G401.6 (cell line): ENCODE measurements at regions not wholly inside any gene's neighbourhood (a gene's known extent, or its start where the extent isn't known, plus 50 kb on each side); places are given as distances from the start of the nearest gene placed in this dataset.

Source experiments
- FAIRE-seq: peaks from 2 replicates; lab custom pipeline; 2012; peaks lifted over from hg19 to GRCh38; lab: Jason Lieb, UNC

DNA sequence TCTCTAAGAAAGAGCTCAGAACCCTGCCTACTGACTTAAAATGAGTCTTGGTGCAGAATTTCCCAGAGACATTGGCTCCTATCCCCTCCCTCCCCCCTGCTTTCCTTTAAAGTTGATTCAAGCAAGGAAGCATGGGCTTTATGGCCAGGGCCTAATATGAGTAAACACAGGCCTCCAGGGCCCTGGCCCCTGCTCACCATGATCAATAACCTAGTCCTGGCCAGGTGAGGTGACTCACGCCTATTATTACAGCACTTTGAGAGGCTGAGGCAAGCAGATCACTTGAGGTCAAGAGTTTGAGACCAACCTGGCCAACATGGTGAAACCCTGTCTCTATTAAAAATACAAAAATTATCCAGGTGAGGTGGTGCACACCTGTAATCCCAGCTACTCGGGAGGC is 165.1 kb upstream of the TMCC3 start:
- FAIRE-seq, result no peak

DNA sequence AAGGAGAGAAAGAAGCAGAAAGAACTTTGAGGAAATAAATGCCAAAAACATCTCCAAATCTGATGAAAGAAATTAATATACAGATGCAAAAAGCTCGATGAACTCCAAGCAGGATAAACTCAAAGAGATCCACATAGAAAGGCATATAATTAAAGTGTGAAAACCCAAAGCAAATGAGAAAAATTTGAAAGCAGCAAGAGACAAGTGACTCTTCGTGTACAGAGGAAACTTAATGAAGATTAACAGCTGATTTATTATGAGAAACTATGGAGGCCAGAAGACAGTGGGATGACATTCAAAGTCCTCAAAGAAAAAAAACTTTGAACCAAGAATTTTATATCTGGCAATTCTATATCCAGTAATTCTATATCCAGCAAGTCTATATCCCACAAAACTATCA is 163.0 kb upstream of the TMCC3 start:
- FAIRE-seq, result no peak

DNA sequence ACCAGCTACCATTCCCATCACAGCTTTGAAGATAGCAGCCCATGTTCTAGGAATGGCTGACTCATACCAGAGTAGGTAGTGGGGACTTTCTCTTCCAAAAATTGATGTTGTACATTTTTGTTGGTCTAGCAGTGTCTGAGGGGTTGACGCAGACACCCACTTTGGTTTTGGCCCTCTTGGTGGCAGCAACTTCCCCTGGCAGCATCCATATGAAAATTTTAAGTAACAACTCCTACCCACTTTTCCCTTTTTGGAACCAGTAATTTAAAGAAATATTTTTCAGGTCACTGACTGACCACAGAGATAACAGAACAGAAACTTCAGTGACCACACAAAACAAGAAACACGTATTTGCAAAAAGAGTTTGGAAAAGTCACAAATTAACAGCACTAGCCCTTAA is 162.0 kb upstream of the TMCC3 start:
- FAIRE-seq, result no peak

DNA sequence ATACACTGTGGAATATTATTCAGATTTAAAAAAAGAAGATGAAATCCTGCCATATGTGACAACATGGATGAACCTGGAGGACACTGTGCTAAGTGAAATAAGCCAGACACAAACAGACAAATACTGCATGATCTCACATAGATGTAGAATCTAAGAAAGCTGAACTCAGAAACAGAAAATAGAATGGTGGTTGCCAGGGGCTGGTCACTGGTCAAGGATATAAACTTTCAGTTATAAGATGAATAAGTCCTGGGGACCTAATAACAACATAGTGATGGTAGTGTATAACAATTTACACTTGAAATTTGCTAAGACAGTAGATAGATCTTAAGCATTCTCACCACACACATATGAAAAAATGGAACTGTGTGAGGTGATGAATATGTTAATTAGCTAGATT is 161.3 kb upstream of the TMCC3 start:
- FAIRE-seq, result no peak

DNA sequence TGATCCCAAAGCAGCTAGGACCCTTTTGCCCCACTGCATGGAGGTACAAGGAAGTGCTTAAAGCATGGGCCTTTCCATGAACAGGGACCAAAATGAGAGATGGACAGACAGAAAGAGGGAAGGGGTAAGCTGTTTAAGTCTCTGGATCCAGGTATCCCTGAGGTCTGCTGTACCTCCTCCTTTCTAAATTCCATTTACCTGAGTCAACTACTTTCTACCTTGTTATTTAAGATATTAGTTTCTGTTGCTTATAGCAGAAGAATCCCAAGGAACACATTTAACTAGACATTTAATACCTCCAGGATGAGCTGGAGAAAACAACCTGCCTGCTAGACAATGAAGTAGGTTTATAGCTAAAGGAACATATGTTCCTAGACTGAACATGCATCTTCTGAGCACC is 157.6 kb upstream of the TMCC3 start:
- FAIRE-seq, result no peak

DNA sequence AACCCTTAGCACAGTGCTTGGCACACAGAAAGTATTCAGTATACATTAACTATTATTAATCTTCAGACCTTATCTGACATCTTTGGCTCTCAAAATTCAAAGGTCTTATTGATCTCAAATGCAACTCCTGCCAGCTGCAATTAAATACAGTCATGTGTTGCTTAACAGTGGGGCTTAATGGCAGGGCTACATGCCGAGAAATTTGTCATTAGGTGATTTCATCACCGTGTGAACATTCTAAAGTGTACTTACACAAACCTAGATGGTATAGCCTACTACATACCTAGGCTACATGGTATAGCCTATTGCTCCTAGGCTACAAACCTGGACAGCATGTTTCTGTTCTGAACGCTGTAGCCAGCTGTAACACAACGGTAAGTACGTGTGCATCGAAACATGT is 156.3 kb upstream of the TMCC3 start:
- FAIRE-seq, result no peak

DNA sequence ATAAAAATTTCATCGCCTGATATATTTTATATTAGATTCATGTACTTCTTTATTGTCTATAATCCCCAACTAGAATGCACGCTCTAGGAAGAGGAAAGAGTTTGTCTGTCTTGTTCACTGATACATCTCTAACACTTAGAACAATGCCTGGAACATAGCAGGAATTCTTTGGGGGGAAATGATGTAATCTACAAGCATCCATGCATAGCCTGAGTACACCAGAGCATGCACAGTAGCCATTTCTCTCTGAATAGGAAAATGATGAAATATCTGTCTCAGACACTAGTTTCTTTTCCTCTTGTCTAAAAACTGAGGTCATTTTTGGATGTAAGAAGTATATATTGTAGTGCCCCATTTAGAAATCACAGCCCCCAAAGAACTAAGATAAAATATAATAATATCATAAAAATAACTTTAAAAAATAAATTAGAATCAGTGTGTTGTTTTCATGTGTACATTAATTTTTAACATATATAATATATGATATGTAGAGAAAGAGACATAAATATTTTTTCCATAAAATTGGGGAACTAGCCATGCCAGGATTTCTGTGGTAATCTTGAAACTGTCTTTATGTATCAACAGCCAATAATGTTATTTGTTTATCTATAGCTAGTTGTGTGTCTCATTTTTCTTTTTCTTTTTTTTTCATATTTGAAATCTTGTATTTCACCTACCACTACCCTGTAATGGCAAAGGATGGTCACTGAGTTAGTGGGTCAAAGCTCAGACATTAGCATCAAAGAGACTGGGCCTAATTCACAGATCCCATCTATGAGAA is 155.6 kb upstream of the TMCC3 start:
- no peak for FAIRE-seq

DNA sequence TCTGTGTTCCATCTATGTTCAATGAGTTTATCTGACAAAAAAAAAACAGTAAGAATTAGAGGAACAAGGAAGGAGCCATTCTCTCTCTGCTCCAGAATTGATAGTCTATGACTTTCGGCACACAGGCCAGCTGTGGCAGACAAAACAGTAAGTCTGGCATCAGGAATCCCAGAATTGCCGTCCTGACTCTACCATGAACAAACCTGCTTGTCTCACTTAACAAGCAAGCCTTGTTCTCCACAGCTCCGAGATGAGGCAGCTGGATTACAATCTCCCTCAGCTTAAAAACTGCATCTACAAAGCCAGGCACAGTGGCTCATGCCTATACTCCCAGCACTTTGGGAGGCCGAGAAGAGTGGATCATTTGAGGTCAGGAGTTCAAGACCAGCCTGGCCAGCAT is 153.6 kb upstream of the TMCC3 start:
- FAIRE-seq, result no peak

DNA sequence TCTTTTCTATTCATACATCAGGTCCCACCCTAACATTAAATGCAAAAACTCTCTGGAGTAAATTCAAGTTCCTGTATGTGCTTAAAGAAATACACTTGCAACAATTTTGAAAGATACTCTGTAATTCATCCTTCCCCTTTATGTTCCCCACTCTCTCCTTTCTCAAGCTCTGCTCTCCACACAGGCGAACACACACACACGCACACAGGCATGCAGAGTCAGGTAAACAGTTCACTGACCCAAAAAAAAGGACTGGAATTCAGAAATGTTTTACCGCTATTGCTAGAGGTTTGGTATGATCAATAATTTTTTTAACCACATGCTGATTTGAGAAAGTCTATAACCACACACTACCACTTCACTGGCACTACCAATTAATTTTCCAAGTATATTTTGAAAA is 152.4 kb upstream of the TMCC3 start:
- no peak for FAIRE-seq

DNA sequence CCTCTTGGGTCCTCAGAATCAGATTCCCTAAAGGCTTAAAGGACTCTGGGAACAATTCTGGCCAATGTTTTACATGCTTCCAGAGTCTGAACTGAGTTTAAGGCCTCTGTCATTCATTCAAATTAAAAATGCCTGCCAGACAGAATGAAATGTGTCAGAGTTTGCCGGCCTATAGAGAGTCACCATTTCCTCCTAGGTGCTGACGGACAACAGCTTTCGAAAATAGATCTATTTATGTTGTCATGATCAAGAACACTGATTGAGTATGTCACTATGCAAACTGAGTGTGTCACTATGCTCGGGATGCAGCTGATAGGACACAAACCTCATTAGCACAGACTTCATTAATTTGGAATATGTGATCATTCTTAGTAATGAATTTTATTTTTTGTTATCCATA is 151.4 kb upstream of the TMCC3 start:
- FAIRE-seq, result no peak

DNA sequence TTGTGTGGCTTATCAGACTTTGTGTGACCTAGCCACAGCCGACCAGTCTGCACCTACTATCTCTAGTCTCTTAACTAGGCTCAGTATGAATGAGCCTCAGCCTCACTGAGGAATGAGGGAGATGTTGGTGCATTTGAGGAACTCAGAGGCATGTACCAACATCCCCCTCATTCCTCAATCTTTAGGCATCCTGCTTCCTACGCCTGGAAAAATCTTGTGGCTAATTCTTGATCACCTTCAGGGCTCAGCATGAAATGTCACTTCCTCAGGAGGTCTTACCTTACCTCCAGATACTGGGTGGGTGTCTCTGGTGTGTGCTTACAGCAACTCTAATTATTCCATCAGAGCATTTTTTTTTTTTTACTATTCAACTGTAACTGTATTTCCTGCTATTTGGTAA is 148.8 kb upstream of the TMCC3 start:
- no peak for FAIRE-seq

DNA sequence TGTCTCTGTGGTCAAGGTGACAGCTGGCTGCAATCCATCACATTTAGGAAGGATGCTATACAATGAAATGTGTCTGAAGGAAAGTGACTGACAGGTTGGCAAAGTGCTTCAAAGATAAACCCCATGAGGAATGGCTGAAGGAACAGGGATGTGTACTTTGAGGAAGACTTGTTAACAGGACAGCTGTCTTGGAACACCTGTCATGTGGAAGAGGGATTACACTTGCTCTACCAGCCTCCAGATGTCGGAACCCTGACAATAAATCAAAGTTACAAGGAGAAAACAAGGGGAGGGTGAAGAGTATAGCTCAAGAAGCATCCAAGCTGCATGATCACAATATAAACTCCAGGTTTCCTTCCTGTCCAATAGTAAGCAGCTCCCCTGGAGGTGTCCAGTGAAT is 147.8 kb upstream of the TMCC3 start:
- FAIRE-seq, result no peak

DNA sequence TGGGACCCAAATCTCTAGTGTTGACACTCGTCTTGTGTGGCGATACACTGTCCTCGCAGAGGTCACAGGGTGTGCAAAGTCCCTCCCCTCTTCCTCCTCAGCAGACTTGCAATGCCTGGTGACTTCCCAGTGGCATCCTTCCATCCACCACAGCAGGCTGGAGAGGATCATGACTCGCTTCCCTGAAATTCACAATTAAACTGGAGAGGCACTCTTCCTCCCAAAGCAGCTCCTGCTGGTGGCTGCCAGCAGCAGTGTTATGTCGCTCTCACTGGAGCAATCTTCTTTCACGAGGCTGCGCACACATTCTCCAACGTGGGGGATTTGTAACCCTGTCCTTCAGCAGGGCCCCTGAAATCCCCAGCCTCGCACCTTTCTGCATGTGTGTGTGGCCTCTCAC is 145.2 kb upstream of the TMCC3 start:
- FAIRE-seq, result no peak

DNA sequence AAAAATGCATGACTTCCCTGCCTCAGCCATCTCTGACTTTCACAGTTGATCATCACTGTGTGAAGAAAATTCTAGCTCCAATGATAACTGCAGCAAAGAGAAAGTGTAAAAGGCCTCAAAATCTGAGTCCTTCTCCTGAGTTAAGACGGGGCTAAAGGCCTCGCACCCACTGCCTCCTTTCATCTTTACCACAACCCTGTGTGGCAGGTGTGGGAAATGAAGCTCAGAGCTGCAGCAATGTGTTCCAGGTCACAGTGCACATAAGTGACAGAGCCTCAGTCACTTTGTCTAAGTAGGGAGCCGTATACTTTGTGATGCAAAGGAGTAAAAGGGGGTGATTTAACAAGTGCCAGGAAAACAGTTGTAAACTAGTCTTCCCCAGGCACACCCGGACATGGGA is 144.7 kb upstream of the TMCC3 start:
- FAIRE-seq, result no peak

DNA sequence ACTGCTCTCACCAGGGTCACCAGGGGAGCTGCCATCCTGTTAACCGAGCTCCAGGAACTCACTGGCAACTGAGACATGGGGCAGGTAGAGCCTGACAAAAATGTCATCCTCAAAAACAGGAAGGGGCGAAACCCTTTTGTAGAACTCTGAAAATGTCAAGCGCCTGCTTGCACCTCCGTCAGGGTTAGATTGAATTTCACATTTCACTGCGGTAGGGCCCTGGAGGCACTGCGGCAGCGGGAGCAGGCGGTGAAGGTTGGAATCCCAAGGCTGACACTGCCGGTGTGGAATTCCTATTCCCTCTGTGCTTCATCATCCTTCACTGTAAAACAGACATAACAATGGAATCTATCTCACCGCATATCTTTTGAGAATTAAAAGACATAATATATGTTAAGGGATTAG is 142.8 kb upstream of the TMCC3 start:
- no peak for FAIRE-seq

DNA sequence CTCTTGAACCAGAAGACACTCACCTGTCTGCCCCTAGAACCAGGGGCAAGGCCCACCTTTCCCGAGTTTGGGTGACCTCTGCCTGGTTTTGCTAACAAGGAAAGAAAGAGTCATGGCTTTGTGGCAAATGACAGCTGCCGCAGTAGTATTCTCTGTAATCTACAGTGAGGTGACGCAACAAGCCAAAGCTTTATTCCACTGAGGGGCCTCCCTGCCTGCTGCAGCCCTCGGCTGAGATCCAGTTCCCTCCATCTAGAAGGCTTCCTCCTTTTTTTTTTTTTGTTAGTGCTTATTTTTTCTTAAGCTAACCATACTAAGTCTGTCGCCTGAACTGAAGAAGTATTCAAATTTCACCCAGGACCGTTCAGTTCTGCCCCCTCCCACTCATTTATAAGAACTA is 142.3 kb upstream of the TMCC3 start:
- FAIRE-seq, result no peak

DNA sequence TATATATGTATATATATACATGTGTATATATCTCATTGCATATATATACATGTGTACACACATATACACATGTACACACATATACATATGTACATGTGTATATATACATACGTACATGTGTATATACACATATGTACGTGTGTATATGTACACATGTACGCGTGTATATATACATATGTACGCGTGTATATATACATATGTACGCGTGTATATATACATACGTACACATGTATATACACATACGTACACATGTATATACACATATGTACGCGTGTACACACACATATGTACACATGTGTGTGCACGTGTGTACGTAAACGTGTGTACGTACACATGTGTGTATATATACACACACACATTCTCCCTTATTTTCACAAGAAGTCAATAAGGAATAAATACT is 141.6 kb upstream of the TMCC3 start:
- FAIRE-seq, result no peak

DNA sequence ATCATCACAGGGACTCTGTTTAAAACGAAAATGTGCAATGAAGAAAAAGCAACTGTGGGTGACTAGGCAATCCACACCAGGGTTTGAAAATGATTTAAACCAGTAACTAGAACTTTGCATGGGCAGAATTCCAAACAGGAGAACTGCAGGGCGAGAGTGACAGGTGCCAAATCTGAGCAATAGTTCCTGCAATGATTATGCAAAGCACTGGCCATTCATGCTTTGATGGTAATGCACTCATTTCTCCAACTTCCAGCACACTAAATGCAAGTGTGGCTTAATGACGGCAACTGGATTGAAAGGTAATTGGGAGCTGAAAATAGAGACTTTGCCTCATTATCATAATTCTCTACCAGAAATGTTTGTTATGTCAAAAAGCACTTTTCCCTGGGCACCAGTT is 140.5 kb upstream of the TMCC3 start:
- no peak for FAIRE-seq

DNA sequence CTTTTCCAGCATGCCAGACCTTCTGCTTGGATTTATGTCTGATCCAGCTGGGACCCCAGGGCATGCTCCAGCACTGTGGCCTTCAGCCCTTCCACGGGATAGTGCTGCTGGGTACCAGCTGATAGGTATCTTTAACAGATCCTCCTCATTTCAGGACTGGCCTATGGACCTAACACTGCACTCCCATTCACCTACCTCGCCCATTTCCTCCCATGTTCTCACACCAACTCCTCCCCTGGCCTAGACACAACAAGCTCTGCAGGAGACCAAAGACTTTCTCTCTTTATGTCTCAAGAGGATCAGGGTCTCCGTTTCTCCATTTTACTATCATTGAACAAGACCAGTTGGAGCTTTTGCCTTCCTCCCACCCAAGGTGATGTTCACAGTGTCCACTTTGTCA is 140.0 kb upstream of the TMCC3 start:
- FAIRE-seq, result no peak

DNA sequence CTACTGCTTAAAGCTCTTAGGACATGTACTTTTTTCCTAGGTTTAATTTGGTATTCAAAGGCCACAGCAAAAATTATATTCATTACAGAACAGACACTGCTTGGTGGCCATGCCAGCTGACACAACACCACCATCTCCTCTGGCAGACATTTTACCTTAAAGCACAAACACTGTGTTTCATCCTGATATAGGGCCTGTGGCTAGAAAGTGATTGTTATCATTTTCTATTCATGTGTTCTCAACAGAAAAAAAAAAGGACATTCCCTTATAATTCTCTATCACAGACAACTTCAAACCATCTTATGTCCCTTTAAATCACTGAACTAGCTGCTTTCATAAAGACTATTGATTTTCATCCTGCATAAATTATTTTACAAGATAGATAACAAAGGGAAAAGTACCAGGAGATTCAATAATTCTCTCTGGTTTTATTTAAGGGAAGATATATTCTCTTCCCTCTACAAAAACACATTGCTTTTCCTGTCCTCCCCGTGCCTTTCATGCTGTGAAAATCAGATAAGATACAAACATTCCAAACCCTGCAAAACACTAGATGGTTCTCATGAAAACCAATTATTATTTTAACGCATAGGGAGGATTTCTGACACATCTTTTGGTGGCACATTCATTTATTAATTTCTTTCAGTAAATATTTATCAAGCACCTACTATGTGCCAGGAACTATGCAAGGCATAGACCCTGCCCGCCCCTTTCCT is 139.3 kb upstream of the TMCC3 start:
- no peak for FAIRE-seq

DNA sequence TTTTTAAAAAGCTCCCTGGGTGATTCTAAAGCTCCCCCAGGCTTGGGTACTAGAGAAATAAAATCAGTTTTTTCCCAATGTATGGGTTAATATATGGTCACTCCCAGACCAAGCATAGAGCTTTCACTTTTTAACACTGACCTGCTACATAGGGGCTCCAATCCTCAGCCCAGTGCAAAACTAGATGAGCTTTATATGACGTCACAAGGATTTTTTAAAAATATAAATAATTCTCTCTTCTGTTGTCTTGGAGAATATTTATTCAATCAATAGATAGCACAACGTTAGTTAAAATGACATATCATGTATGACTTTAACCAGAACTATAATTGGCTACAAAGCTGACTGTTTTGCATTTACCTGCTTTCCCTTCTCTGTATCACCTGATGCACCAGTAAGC is 137.9 kb upstream of the TMCC3 start:
- no peak for FAIRE-seq

DNA sequence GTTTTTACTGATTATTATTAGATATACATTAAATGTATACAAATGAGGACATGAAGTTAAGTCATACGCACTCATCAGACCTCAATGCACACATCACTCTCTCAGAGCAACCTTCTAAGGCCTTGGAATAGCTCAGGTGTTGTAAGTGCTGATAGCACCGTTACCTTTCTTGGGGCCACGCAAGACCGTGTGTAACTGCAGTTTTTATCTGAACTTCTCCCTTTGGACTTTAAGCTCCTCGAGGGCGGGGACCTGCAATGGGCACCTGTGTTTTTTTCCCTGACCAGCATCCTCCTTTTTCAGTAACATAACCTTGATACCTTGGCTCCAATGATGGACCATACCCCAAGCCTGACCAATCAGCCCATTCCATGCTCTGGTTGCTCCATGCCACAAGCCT is 136.5 kb upstream of the TMCC3 start:
- no peak for FAIRE-seq

DNA sequence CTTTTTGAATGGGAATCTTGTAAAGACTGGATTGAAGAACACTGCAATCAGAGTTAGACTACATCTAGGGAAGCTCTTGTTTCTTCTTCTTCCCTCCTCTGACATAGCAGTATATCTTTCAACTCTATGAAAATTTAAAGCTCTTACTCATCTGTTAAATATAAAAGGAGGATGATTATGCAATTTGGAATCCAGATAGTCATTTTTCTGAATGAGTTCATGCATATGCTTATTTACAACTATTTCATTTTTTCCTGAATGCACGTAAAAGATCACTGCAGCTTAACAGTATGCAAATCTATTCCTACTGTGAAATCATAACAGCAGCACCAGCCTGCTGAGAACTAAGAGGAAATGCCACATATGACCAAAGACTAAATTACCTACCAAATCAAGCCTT is 133.5 kb upstream of the TMCC3 start:
- FAIRE-seq, result no peak

DNA sequence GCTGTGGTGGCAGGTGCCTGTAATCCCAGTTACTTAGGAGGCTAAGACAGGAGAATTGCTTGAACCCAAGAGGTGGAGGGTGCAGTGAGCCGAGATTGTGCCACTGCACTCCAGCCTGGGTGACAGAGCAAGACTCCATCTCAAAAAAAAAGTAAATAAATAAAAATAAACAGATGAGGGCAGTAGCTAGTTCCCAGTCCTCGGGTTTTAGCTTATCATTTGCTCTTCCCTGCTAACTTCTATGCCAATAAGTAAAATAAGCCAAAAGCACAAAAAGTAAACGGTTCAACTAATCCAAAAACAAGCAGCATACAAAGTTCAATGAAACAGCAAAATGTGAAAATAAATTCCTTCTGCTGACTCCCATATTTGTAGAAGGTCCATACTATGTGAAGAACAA is 133.0 kb upstream of the TMCC3 start:
- no peak for FAIRE-seq
